HEK293 (cell line): ENCODE measurements at regions not wholly inside any gene's neighbourhood (a gene's known extent, or its start where the extent isn't known, plus 50 kb on each side); places are given as distances from the start of the nearest gene placed in this dataset.
A peak's percentile ranks its signal among the peaks of the same experiment; 100 is the strongest.
"Not testable (repeated sequence)": the region's sequence is repeated elsewhere in the genome, so short reads cannot be mapped to it uniquely, and the experiment has no call there.

ENCODE experiments used
- CTCF ChIA-PET: fragments of 350-600 bp; formaldehyde crosslinking; extraction: SDS; loops from one replicate; lab custom pipeline; 2021; ENCODE audit warnings: antibody characterized with exemption; lab: Yijun Ruan, JAX
- POLR2A ChIA-PET: fragments of 300-600 bp; formaldehyde crosslinking; extraction: SDS; loops from one replicate; lab custom pipeline; 2020; ENCODE audit warnings: antibody characterized with exemption, inconsistent platforms; lab: Yijun Ruan, JAX
- H3K27ac ChIP-seq: fragments of 200-500 bp; sonication (Bioruptor generic); 2 replicates; pipeline ENCODE4 v1.5.1; 2014; ENCODE audit warnings: low read depth, low read length, control low read depth, inconsistent platforms; ENCODE audit errors: extremely low read depth
- H3K36me3 ChIP-seq, 2 experiments: fragments of 200-500 bp in 1 of 2; sonication (Bioruptor generic) in 1 of 2; 1 replicate in 1 of 2; 2 replicates in 1 of 2; pipeline ENCODE4 v1.5.1; 2014 to 2017; ENCODE audit warnings: inconsistent platforms in 2 of 2, low read length in 2 of 2; ENCODE audit not compliant: control insufficient read depth in 2 of 2, insufficient read depth in 1 of 2
- H3K4me1 ChIP-seq: fragments of 200-500 bp; sonication (Bioruptor generic); 2 replicates; pipeline ENCODE4 v1.5.1; 2014; ENCODE audit warnings: mild to moderate bottlenecking, low read length, inconsistent platforms; ENCODE audit not compliant: control insufficient read depth, insufficient read depth
- H3K4me3 ChIP-seq: 2 replicates; pipeline ENCODE4 v1.5.1; 2011; ENCODE audit warnings: low read depth, mild to moderate bottlenecking, control low read depth, low read length, moderate library complexity
- H3K9me3 ChIP-seq: fragments of 200-500 bp; sonication (Bioruptor generic); 2 replicates; pipeline ENCODE4 v1.5.1; 2014; ENCODE audit warnings: low read depth, low read length, inconsistent platforms; ENCODE audit not compliant: control insufficient read depth, insufficient read depth
- PATZ1 ChIP-seq: fragments of 450-650 bp; formaldehyde crosslinking; IDR thresholded peaks from 2 replicates; pipeline ENCODE4 v1.5.1; 2016; ENCODE audit warnings: missing biosample characterization, missing genetic modification characterization
- SP2 ChIP-seq: fragments of 450-650 bp; formaldehyde crosslinking; IDR thresholded peaks from 2 replicates; pipeline ENCODE4 v1.5.1; 2016; ENCODE audit warnings: missing biosample characterization, missing genetic modification characterization
- ZBTB26 ChIP-seq: fragments of 450-650 bp; formaldehyde crosslinking; optimal IDR thresholded peaks from 2 replicates; pipeline ENCODE3; 2016; ENCODE audit warnings: missing biosample characterization, mild to moderate bottlenecking, missing genetic modification characterization
- ZFP37 ChIP-seq: fragments of 450-650 bp; formaldehyde crosslinking; IDR thresholded peaks from 2 replicates; pipeline ENCODE4 v1.5.1; 2016; ENCODE audit warnings: missing biosample characterization, missing genetic modification characterization
- ZFP69B ChIP-seq: fragments of 450-650 bp; formaldehyde crosslinking; IDR thresholded peaks from 2 replicates; pipeline ENCODE4 v1.5.1; 2016; ENCODE audit warnings: missing biosample characterization, missing genetic modification characterization
- ZNF335 ChIP-seq: fragments of 450-650 bp; formaldehyde crosslinking; conservative IDR thresholded peaks from 2 replicates; pipeline ENCODE4 v1.5.1; 2016; ENCODE audit warnings: missing biosample characterization, missing genetic modification characterization
- ZNF501 ChIP-seq: fragments of 450-650 bp; formaldehyde crosslinking; IDR thresholded peaks from 2 replicates; pipeline ENCODE4 v1.5.1; 2016; ENCODE audit warnings: missing biosample characterization, missing genetic modification characterization
- ZSCAN30 ChIP-seq: fragments of 450-650 bp; IDR thresholded peaks from 2 replicates; pipeline ENCODE4 v1.5.1; 2018; ENCODE audit warnings: missing biosample characterization, mild to moderate bottlenecking, missing genetic modification characterization, moderate library complexity

- H3K36me3 ChIP-seq, H3K4me3 ChIP-seq, H3K9me3 ChIP-seq, POLR2A ChIA-PET, H3K4me1 ChIP-seq, CTCF ChIA-PET, H3K27ac ChIP-seq: not testable (repeated sequence)
Observed at GRCh38 chr9:41332562-41332961, 143.4 kb upstream of the ZNG1F start.

- H3K36me3 ChIP-seq, POLR2A ChIA-PET, H3K9me3 ChIP-seq, CTCF ChIA-PET, H3K27ac ChIP-seq, H3K4me3 ChIP-seq, H3K4me1 ChIP-seq: not testable (repeated sequence)
Observed at GRCh38 chr9:41321277-41321676, 132.2 kb upstream of the ZNG1F start.

- POLR2A ChIA-PET, H3K27ac ChIP-seq, H3K4me3 ChIP-seq, H3K4me1 ChIP-seq, H3K36me3 ChIP-seq, CTCF ChIA-PET, H3K9me3 ChIP-seq: not testable (repeated sequence)
Observed at GRCh38 chr9:41308953-41309352, 119.8 kb upstream of the ZNG1F start.

- POLR2A ChIA-PET, H3K27ac ChIP-seq, H3K36me3 ChIP-seq, H3K9me3 ChIP-seq, CTCF ChIA-PET, H3K4me3 ChIP-seq, H3K4me1 ChIP-seq: not testable (repeated sequence)
Observed at GRCh38 chr9:41285744-41286143, 96.6 kb upstream of the ZNG1F start.

GRCh38 chr9:41280299-41281238 is 91.5 kb upstream of the ZNG1F start:
- H3K9me3 ChIP-seq, H3K4me1 ChIP-seq, H3K36me3 ChIP-seq, H3K27ac ChIP-seq, H3K4me3 ChIP-seq, POLR2A ChIA-PET, CTCF ChIA-PET: not testable (repeated sequence)

- H3K4me1 ChIP-seq, POLR2A ChIA-PET, H3K4me3 ChIP-seq, H3K27ac ChIP-seq, H3K36me3 ChIP-seq, CTCF ChIA-PET, H3K9me3 ChIP-seq: not testable (repeated sequence)
Observed at GRCh38 chr9:41279437-41279836, 90.3 kb upstream of the ZNG1F start.

- POLR2A ChIA-PET, H3K27ac ChIP-seq, CTCF ChIA-PET, H3K36me3 ChIP-seq, H3K9me3 ChIP-seq, H3K4me3 ChIP-seq, H3K4me1 ChIP-seq: not testable (repeated sequence)
Observed at GRCh38 chr9:41279033-41279432, 89.9 kb upstream of the ZNG1F start.

GRCh38 chr9:41273549-41274267 is 84.6 kb upstream of the ZNG1F start:
- H3K36me3 ChIP-seq, H3K4me1 ChIP-seq, CTCF ChIA-PET, H3K9me3 ChIP-seq, POLR2A ChIA-PET: not testable (repeated sequence)
- Histone ChIP-seq H3K27ac (peak overlapping the region; percentile 76), H3K4me3 (peak overlapping the region; percentile 47)
- TF ChIP-seq ZNF501 (peak; percentile 38; the same call in 1 of the 2 replicates), ZSCAN30 (tag by site-specific recombination) (peak; percentile 71), SP2 (tag by site-specific recombination) (peak; percentile 85), ZNF335 (tag by site-specific recombination) (peak; percentile 86), ZFP37 (0 out of 2 replicates have a peak, but pooled peaks have one; percentile 36), ZFP69B (tag by site-specific recombination) (peak; percentile 95), ZBTB26 (tag by site-specific recombination) (peak; percentile 55), PATZ1 (tag by site-specific recombination) (peak; percentile 39; the same call in 1 of the 2 replicates)
